GM23338 (cell line): ENCODE measurements at regions not wholly inside any gene's neighbourhood (a gene's known extent, or its start where the extent isn't known, plus 50 kb on each side); places are given as distances from the start of the nearest gene placed in this dataset.

ENCODE experiments used
- ATAC-seq: fragments of 200-7000 bp; cut with Tn5 transposase; 3 replicates; pipeline ENCODE4 v1.9.1; 2020
- DNase-seq: peaks from one replicate; pipeline ENCODE4 v3.0.0-alpha.2; 2015; ENCODE audit warnings: low spot score
- H2AFZ ChIP-seq: fragments of 200-600 bp; sonication (generic); 2 replicates; pipeline ENCODE4 v1.8.0; 2016; ENCODE audit warnings: antibody characterized with exemption, mild to moderate bottlenecking, moderate library complexity
- H3F3A ChIP-seq: fragments of 200-600 bp; sonication (generic); replicated peaks from 2 replicates; pipeline ENCODE4 v1.8.0; 2017; ENCODE audit warnings: antibody characterized with exemption, mixed run types, low read depth
- H3K27ac ChIP-seq: fragments of 200-600 bp; sonication (generic); 2 replicates; pipeline ENCODE4 v1.6.1; 2016; ENCODE audit warnings: low read depth
- H3K27me3 ChIP-seq: fragments of 200-600 bp; sonication (generic); 2 replicates; pipeline ENCODE4 v1.8.0; 2016; ENCODE audit warnings: mild to moderate bottlenecking, mixed run types, moderate library complexity; ENCODE audit not compliant: insufficient read depth
- H3K36me3 ChIP-seq: fragments of 200-600 bp; sonication (generic); 2 replicates; pipeline ENCODE4 v1.8.0; 2016; ENCODE audit warnings: mild to moderate bottlenecking; ENCODE audit not compliant: insufficient read depth
- H3K4me1 ChIP-seq: fragments of 200-600 bp; sonication (generic); 2 replicates; pipeline ENCODE4 v1.8.0; 2016; ENCODE audit warnings: mild to moderate bottlenecking, moderate library complexity; ENCODE audit not compliant: insufficient read depth
- H3K4me2 ChIP-seq: fragments of 200-600 bp; sonication (generic); 2 replicates; pipeline ENCODE4 v1.7.1; 2017; ENCODE audit warnings: mixed run types
- H3K4me3 ChIP-seq: fragments of 200-600 bp; sonication (generic); 2 replicates; pipeline ENCODE4 v1.6.1; 2016; ENCODE audit warnings: mixed run types
- H3K79me2 ChIP-seq: fragments of 200-600 bp; sonication (generic); replicated peaks from 2 replicates; pipeline ENCODE4 v1.8.0; 2017; ENCODE audit warnings: mild to moderate bottlenecking; ENCODE audit not compliant: insufficient read depth
- H3K9me2 ChIP-seq: fragments of 200-600 bp; sonication (generic); 2 replicates; pipeline ENCODE4 v1.8.0; 2017; ENCODE audit not compliant: insufficient read depth
- H4K20me1 ChIP-seq: fragments of 200-600 bp; sonication (generic); replicated peaks from 2 replicates; pipeline ENCODE4 v1.8.0; 2017; ENCODE audit warnings: mild to moderate bottlenecking; ENCODE audit not compliant: insufficient read depth
- H3K27ac Mint-ChIP-seq: 2 replicates; pipeline ENCODE4 v1.8.0; 2020; ENCODE audit warnings: inconsistent platforms, mild to moderate bottlenecking, moderate library complexity, mixed read lengths
- H3K27me3 Mint-ChIP-seq: 3 replicates; pipeline ENCODE4 v1.8.0; 2022; ENCODE audit warnings: low read depth, mild to moderate bottlenecking, moderate library complexity, mixed read lengths, inconsistent platforms; ENCODE audit not compliant: insufficient read depth, poor library complexity
- H3K36me3 Mint-ChIP-seq: 3 replicates; pipeline ENCODE4 v1.8.0; 2021; ENCODE audit warnings: low read depth, mild to moderate bottlenecking, inconsistent platforms, moderate library complexity, mixed read lengths
- H3K4me1 Mint-ChIP-seq: 3 replicates; pipeline ENCODE4 v1.8.0; 2020; ENCODE audit warnings: mild to moderate bottlenecking, inconsistent platforms, mixed read lengths
- H3K4me3 Mint-ChIP-seq: 3 replicates; pipeline ENCODE4 v1.8.0; 2021; ENCODE audit warnings: moderate library complexity, mild to moderate bottlenecking, inconsistent platforms, mixed read lengths
- H3K9me3 Mint-ChIP-seq: 3 replicates; pipeline ENCODE4 v1.8.0; 2020; ENCODE audit warnings: moderate library complexity, mild to moderate bottlenecking, inconsistent platforms, mixed read lengths
- CTCF ChIP-seq, 2 experiments: fragments of 200-600 bp in 1 of 2; sonication (generic) in 1 of 2; conservative IDR thresholded peaks; 2 replicates each; pipeline versions ENCODE4 v1.5.1 to v1.6.1; 2016 to 2017; ENCODE audit warnings: antibody characterized with exemption in 2 of 2, low read depth in 2 of 2, mild to moderate bottlenecking in 2 of 2, moderate library complexity in 1 of 2
- ETS1 ChIP-seq: IDR thresholded peaks from 2 replicates; pipeline ENCODE4 v1.6.1; 2016; ENCODE audit warnings: antibody characterized with exemption
- EZH2 ChIP-seq: fragments of 200-600 bp; sonication (generic); IDR thresholded peaks from one replicate; pipeline ENCODE4 v1.8.0; 2017; ENCODE audit warnings: antibody characterized with exemption, mild to moderate bottlenecking, low read depth; ENCODE audit not compliant: unreplicated experiment
- EZH2phosphoT487 ChIP-seq: fragments of 200-600 bp; sonication (generic); IDR thresholded peaks from one replicate; pipeline ENCODE4 v1.8.1; 2018; ENCODE audit warnings: antibody characterized with exemption; ENCODE audit not compliant: unreplicated experiment
- JUNB ChIP-seq: IDR thresholded peaks from one replicate; pipeline ENCODE4 v1.6.1; 2016; ENCODE audit warnings: antibody characterized with exemption; ENCODE audit not compliant: unreplicated experiment
- NANOG ChIP-seq: IDR thresholded peaks from 2 replicates; pipeline ENCODE4 v1.6.1; 2016; ENCODE audit warnings: antibody characterized with exemption, borderline replicate concordance
- POLR2AphosphoS5 ChIP-seq: IDR thresholded peaks from 2 replicates; pipeline ENCODE4 v1.6.1; 2016; ENCODE audit warnings: antibody characterized with exemption, low read depth
- STAT1 ChIP-seq: IDR thresholded peaks from one replicate; pipeline ENCODE4 v1.6.1; 2016; ENCODE audit warnings: antibody characterized with exemption; ENCODE audit not compliant: unreplicated experiment
- ZNF331 ChIP-seq: fragments of 250-450 bp; sonication (Bioruptor Pico); IDR thresholded peaks from 2 replicates; pipeline ENCODE4 v1.5.0; 2020; ENCODE audit warnings: low read depth, mild to moderate bottlenecking, moderate library complexity
- ZNF462 ChIP-seq: fragments of 250-450 bp; sonication (Bioruptor Pico); IDR thresholded peaks from 2 replicates; pipeline ENCODE4 v1.5.0; 2020; ENCODE audit warnings: mild to moderate bottlenecking, moderate library complexity

- no peaks in the 10 kb centered on the region for H3K27me3 ChIP-seq
- Mint-ChIP-seq H3K9me3 (no peaks in the 10 kb centered on the region), H3K36me3 (no peaks in the 10 kb centered on the region), H3K27me3 (no peaks in the 10 kb centered on the region), H3K4me1 (peaks cover 3% of the 10 kb centered on the region; the same call in 1 of the 3 replicates), H3K4me3 (no peak overlapping the region), H3K27ac (no peak overlapping the region)
- no peaks in the 10 kb centered on the region for H3F3A ChIP-seq
- no peaks in the 10 kb centered on the region for H3K4me1 ChIP-seq
- TF ChIP-seq STAT1 (no peak), NANOG (no peak), ZNF462 (CRISPR knock-in tag) (no peak), POLR2AphosphoS5 (no peak), ETS1 (no peak), JUNB (no peak), EZH2 (no peak), EZH2phosphoT487 (no peak), ZNF331 (CRISPR knock-in tag) (no peak), CTCF (conservative IDR thresholded peaks at IDR 0.05; ENCODE audit: low read depth in 2 of 2) (no peak)
- no peak overlapping the region for H3K4me3 ChIP-seq
- no peaks in the 10 kb centered on the region; the same call in 1 of the 2 replicates for H3K9me2 ChIP-seq
- H3K79me2 ChIP-seq = no peaks in the 10 kb centered on the region
- H3K27ac ChIP-seq = no peak overlapping the region
- no peaks in the 10 kb centered on the region for H4K20me1 ChIP-seq
- H2AFZ ChIP-seq = no peak overlapping the region; the same call in 1 of the 2 replicates
- DNase-seq = no peak
- no peak overlapping the region for H3K4me2 ChIP-seq
- ATAC-seq = no peak
- no peaks in the 10 kb centered on the region for H3K36me3 ChIP-seq
Observed at GRCh38 chr4:34718576-34719245, 1525.6 kb downstream of the ARAP2 start.
